Fibroblast of pulmonary artery (primary cell): ENCODE measurements at regions not wholly inside any gene's neighbourhood (a gene's known extent, or its start where the extent isn't known, plus 50 kb on each side); places are given as distances from the start of the nearest gene placed in this dataset.

Experiments
- DNase-seq: peaks from one replicate; pipeline ENCODE4 v3.0.0-alpha.2; 2010; ENCODE audit warnings: low read depth
- H3K4me3 ChIP-seq: replicated peaks from 2 replicates; pipeline ENCODE4 v1.5.1; 2011; ENCODE audit warnings: low read depth, mild to moderate bottlenecking, control low read depth, low read length, moderate library complexity
- CTCF ChIP-seq: IDR thresholded peaks from 2 replicates; pipeline ENCODE4 v1.5.1; 2011; ENCODE audit warnings: mild to moderate bottlenecking, control low read depth, low read length, inconsistent platforms; ENCODE audit errors: missing control alignments

DNA sequence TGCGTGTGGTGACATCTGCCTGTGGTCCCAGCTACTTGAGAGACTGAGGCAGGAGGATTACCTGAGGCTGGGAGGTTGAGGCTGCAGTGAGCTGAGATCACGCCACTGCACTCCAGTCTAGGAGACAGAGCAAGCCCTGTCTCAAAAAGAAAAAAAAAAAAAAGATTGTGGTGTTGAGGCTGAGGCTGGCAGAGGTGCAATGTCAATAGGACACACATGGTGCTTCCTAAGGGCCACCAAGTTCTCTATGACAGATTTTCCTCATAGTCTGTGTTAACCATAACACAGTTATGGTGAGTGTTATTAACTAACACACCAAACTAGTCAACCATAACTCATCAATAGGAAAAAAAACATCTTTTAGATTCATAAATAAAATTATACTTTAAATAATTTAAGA is 494.4 kb downstream of the TMX3 start:
- no peak for TF ChIP-seq CTCF
- no peak overlapping the region for H3K4me3 ChIP-seq
- no peak for DNase-seq

DNA sequence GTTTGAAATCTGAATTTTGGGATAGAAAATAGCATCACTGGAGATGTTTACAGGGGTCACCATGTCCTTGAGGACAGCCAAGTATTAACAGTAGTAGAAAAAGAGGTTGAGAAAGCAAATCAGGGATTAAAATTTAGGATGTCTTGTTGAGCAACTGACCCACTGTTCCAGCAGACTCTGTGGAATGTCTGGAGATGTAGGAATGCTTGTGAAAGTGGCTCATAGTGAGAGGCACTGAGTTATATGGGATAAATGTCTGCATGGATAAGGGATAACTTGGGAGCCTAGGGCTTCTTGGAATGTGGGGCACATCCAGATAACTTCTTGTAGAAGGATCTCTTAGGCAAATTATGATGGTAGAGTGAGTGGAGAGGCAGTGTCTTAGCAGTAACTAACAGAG is 495.0 kb downstream of the TMX3 start:
- DNase-seq = peak; percentile 33
- no peak for TF ChIP-seq CTCF
- no peak overlapping the region for H3K4me3 ChIP-seq

- DNase-seq = peak; percentile 3
- H3K4me3 ChIP-seq = no peak overlapping the region
- no peak for TF ChIP-seq CTCF
Measured at GRCh38 chr18:68219274-68219673, 495.6 kb downstream of the TMX3 start.

- peak; percentile 55 for DNase-seq
- TF ChIP-seq CTCF = no peak
- H3K4me3 ChIP-seq = no peak overlapping the region
Measured at GRCh38 chr18:68215931-68216330, 499.0 kb downstream of the TMX3 start.

DNA sequence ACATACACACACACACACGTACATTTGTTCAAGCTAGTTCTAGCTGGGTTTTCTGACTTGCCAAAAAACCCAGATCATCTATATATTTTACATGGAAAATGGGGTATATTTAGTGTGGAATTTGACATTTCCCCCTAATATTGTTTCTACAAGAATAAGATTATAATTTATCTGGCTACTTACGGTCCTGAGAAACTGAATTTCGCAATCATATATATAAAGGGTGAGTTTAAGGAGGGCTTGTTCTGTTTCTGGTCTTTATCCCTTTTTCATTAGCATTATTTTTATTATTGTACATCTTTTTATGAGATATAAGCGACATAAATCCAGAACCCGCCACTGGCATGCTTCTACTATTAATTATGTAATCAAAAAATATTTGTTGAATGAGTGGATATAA is 528.9 kb downstream of the TMX3 start:
- H3K4me3 ChIP-seq = no peak overlapping the region
- no peak for TF ChIP-seq CTCF
- no peak for DNase-seq

GRCh38 chr18:68181956-68182355 is 533.0 kb downstream of the TMX3 start:
- no peak for TF ChIP-seq CTCF
- DNase-seq = peak; percentile 31
- H3K4me3 ChIP-seq = no peak overlapping the region

DNA sequence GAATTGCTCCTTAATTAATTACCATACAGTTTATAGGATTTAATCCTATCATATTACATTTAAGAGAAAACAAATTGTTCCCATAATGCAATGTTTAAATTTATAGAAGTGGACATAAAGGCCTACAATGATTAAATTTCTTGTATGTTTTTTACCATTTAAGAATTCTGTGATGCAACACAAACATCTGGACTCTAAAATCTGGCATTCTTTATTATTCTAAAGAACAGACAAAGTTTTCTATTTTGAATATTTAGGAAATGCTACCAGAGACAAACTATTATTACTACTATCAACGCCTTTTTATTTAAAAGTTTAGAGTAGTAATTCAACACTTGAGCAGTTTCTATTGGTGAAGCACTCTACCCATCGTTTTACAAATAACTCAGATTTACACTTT is 535.1 kb downstream of the TMX3 start:
- no peak overlapping the region for H3K4me3 ChIP-seq
- TF ChIP-seq CTCF = no peak
- DNase-seq = no peak
